ENCODE measurements at regions not wholly inside any gene's neighbourhood (a gene's known extent, or its start where the extent isn't known, plus 50 kb on each side); places are given as distances from the start of the nearest gene placed in this dataset.

DNA sequence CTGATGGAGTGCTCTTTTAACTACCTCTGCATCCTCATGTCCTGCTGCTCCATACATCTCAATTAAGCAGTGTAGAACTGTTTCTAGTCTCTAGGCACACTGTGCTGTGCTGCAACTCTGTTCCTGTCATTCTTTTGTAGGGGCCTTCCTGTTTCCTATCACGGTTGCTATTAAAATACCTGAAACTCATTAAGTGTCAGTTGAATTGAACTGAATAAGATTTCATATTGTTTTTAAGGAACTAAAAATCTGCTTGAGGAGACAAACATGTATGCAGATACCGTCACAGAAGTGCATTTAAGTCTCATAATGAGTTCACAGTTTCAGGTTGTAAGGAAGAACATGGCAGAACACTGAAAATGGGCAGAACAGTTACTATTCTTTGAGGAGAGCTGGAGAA lies 170.1 kb downstream of the LARP7 start:
- TF ChIP-seq, protein P1, sequence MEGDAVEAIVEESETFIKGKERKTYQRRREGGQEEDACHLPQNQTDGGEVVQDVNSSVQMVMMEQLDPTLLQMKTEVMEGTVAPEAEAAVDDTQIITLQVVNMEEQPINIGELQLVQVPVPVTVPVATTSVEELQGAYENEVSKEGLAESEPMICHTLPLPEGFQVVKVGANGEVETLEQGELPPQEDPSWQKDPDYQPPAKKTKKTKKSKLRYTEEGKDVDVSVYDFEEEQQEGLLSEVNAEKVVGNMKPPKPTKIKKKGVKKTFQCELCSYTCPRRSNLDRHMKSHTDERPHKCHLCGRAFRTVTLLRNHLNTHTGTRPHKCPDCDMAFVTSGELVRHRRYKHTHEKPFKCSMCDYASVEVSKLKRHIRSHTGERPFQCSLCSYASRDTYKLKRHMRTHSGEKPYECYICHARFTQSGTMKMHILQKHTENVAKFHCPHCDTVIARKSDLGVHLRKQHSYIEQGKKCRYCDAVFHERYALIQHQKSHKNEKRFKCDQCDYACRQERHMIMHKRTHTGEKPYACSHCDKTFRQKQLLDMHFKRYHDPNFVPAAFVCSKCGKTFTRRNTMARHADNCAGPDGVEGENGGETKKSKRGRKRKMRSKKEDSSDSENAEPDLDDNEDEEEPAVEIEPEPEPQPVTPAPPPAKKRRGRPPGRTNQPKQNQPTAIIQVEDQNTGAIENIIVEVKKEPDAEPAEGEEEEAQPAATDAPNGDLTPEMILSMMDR (IDR thresholded peaks at IDR 0.05) = no peak
- Histone ChIP-seq H3K27me3 (no peaks in the 10 kb centered on the region), H3K36me3 (no peaks in the 10 kb centered on the region), H3K27ac (no peak overlapping the region), H3K4me1 (peaks cover 0 to 3% of the 10 kb centered on the region in 2 donors), H3K9me3 (no peaks in the 10 kb centered on the region), H3K4me3 (no peak overlapping the region)
- no peak for DNase-seq (ENCODE audit: low spot score in 2 of 2)
- intact Hi-C loops (cut with DNase I) = no loop called here

DNA sequence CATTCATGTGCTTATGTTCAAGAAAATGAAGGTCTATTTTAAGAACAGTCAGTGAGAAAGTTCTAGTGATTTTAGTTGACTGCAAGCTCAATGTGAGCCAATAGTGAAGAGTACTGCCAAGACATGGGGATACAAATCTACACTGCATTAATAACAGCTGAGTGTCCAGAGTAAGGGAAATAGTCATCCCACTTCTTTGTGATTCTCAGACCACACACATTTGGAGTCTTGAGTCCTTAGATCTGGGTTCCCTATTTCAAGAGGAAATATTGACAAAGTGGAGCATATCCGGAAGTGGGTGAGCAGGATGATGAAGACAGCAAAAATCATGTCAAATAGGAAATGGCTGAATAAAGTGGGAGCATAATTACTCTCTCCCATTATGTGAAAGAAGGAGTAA lies 171.1 kb downstream of the LARP7 start:
- Histone ChIP-seq H3K4me3 (no peak overlapping the region), H3K4me1 (peaks cover 0 to 3% of the 10 kb centered on the region in 2 donors), H3K9me3 (no peaks in the 10 kb centered on the region), H3K27ac (no peak overlapping the region), H3K36me3 (no peaks in the 10 kb centered on the region), H3K27me3 (no peaks in the 10 kb centered on the region)
- TF ChIP-seq, protein P1 (IDR thresholded peaks at IDR 0.05) = no peak
- no peak for DNase-seq (ENCODE audit: low spot score in 2 of 2)
- intact Hi-C loops (cut with DNase I) = no loop called here

DNA sequence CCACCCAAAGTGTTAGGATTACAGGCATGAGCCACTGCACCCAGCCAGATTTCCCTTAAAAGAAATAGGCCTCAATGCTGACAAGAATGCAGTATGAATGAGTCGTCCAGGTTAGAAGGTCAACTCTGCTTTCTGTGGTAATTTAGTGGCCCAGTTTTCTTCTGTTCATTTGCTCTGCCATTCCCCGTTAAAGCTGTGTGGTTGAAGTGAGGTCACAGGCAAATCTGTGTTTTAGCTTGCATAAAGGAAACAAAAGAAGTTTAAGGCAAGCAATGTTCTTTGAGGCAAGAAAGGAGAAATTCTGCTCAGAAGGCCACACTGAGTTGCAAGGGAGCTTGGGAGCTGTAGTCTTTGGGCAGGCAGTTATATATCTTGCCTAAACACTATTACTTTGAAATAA lies 176.8 kb downstream of the LARP7 start:
- no peaks in the 10 kb centered on the region for H3K36me3 ChIP-seq

DNA sequence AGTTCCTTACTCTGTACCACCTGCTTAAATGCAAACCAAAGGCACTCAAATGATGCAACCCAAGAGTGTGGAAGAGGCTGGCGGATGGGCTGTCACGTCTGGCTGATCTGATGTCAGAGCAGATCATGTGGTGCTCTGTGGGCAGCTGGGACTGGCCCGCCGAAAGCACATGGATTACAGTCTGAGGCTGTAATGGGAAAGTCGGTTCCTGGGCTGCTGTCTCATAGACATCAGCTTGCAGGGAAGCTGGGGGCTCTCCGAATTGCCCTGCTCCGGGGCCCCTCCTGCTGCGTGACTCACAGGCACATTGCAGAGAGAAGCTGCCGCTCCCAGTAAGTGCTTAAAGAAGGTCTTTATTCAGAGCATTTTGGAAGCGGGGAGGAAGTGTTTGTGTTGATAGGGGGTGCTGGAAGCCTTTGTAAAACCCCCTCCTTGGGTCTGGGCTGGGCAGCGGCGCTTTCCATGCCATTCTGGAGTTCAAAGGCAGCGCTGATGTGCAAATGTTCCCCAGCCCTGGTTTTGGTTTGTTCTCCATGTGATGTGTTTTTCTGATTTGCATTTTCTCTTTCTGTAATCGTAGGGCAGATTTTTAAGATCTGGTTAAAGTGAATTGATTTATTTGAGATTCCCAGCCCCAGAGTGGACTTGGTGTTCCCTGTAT lies 181.1 kb downstream of the LARP7 start:
- Histone ChIP-seq H3K4me3 (peak overlapping the region; percentile 54 to 69), H3K9me3 (no peaks in the 10 kb centered on the region), H3K27me3 (no peaks in the 10 kb centered on the region), H3K27ac (peak overlapping the region; percentile 22 to 25), H3K36me3 (no peaks in the 10 kb centered on the region), H3K4me1 (peaks cover 0 to 11% of the 10 kb centered on the region in 2 donors)
- DNase-seq (ENCODE audit: low spot score in 2 of 2) = peak; percentile 40 to 88
- TF ChIP-seq, protein P1 (IDR thresholded peaks at IDR 0.05) = no peak
- intact Hi-C loops (cut with DNase I) = loop anchor here (1.0 to 2.0 kb wide), 2 partner anchors 39 to 120 kb away; no protein-coding TSS in a partner anchor

More for the DNA sequence above, 176.8 kb downstream of the LARP7 start:
- peaks cover 0 to 6% of the 10 kb centered on the region in 2 donors for H3K4me1 ChIP-seq
- no peak for DNase-seq (ENCODE audit: low spot score in 2 of 2)
- no peak overlapping the region for H3K27ac ChIP-seq
- TF ChIP-seq, protein P1 (IDR thresholded peaks at IDR 0.05) = no peak
- no peaks in the 10 kb centered on the region for H3K27me3 ChIP-seq
- no peak overlapping the region for H3K4me3 ChIP-seq
- intact Hi-C loops (cut with DNase I) = no loop called here
- H3K9me3 ChIP-seq = no peaks in the 10 kb centered on the region

DNA sequence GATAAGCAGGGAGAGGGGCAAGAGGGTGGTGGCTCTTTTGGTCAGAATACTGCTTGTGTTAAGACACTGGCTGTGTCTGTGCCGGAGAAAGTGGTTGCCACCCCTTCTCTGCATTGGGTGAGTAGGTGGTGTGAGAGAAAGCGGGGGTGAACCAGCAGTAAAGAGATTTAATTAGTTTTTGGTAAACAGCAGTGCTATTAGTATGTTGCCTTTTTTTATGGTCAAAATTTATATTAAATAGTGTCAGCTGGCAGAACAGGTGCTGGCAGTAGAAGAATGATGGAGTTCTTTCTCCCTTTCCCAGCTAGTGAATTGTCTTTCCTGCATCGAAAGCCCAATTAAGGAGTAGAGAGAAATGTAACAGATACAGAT lies 181.6 kb downstream of the LARP7 start:
- peak overlapping the region; percentile 54 to 69 for H3K4me3 ChIP-seq
- no peak for DNase-seq (ENCODE audit: low spot score in 2 of 2)
- H3K9me3 ChIP-seq = no peaks in the 10 kb centered on the region
- H3K27me3 ChIP-seq = no peaks in the 10 kb centered on the region
- no peaks in the 10 kb centered on the region for H3K36me3 ChIP-seq
- peak overlapping the region in 1 of 2 donors; percentile 22 for H3K27ac ChIP-seq
- intact Hi-C loops (cut with DNase I) = loop anchor here (1.0 to 2.0 kb wide), 2 partner anchors 38 to 120 kb away; no protein-coding TSS in a partner anchor
- TF ChIP-seq, protein P1 (IDR thresholded peaks at IDR 0.05) = no peak
- H3K4me1 ChIP-seq = peaks cover 0 to 11% of the 10 kb centered on the region in 2 donors
